ENCODE measurements at regions not wholly inside any gene's neighbourhood (a gene's known extent, or its start where the extent isn't known, plus 50 kb on each side); places are given as distances from the start of the nearest gene placed in this dataset.

GRCh38 chr6:163857421-163857820 is 442.9 kb downstream of the QKI start:
- TF ChIP-seq ARID5B (CRISPR knock-in tag; IDR thresholded peaks at IDR 0.05) = no peak
- TF ChIP-seq ZNF329 (CRISPR knock-in tag; IDR thresholded peaks at IDR 0.05; ENCODE audit: low read depth) = no peak
- TF ChIP-seq RFX3 (CRISPR knock-in tag; IDR thresholded peaks at IDR 0.05) = no peak
- TF ChIP-seq ATRX (CRISPR knock-in tag; IDR thresholded peaks at IDR 0.05; ENCODE audit: borderline replicate concordance) = no peak
- no peak for TF ChIP-seq ZNF253 (CRISPR knock-in tag; IDR thresholded peaks at IDR 0.05; ENCODE audit: borderline replicate concordance)
- TF ChIP-seq MYPOP (CRISPR knock-in tag; IDR thresholded peaks at IDR 0.05) = no peak
- no peak for TF ChIP-seq ZNF567 (CRISPR knock-in tag; IDR thresholded peaks at IDR 0.05; ENCODE audit: borderline replicate concordance)
- TF ChIP-seq SP4 (CRISPR knock-in tag; IDR thresholded peaks at IDR 0.05) = no peak
- TF ChIP-seq DPF2 (CRISPR knock-in tag; IDR thresholded peaks at IDR 0.05; ENCODE audit: borderline replicate concordance, low read depth) = no peak
- TF ChIP-seq NR3C1 (CRISPR knock-in tag; IDR thresholded peaks at IDR 0.05) = no peak
- no peak for TF ChIP-seq MIXL1 (CRISPR knock-in tag; IDR thresholded peaks at IDR 0.05)
- TF ChIP-seq PAXIP1 (CRISPR knock-in tag; conservative IDR thresholded peaks at IDR 0.05) = no peak
- no peak for TF ChIP-seq TAF1 (CRISPR knock-in tag; IDR thresholded peaks at IDR 0.05)
- TF ChIP-seq ZNF577 (CRISPR knock-in tag; IDR thresholded peaks at IDR 0.05; ENCODE audit: borderline replicate concordance, low read depth) = no peak
- no peak for TF ChIP-seq TEAD3 (CRISPR knock-in tag; optimal IDR thresholded peaks at IDR 0.05; ENCODE audit: borderline replicate concordance)
- ChIA-PET CTCF (ENCODE audit: low intra/inter-chr PET ratio, low total read pairs) (no interaction called here), POLR2A (no interaction called here)
- Histone ChIP-seq H3K9me3 (ENCODE audit: low read length) (peaks cover 10% of the 10 kb centered on the region; the same call in 1 of the 2 replicates), H3K36me3 (replicated peaks in 1 of 2; ENCODE audit: control insufficient read depth in 1 of 2, insufficient read depth in 2 of 2, low read length in 2 of 2) (no peaks in the 10 kb centered on the region), H3K4me2 (ENCODE audit: low read depth, low read length) (no peak overlapping the region), H3K27ac (ENCODE audit: extremely low read length, insufficient read depth, low read length) (no peak overlapping the region), H4K20me1 (ENCODE audit: insufficient read depth, low read length) (no peaks in the 10 kb centered on the region), H3K4me1 (ENCODE audit: insufficient read depth, low read length) (no peaks in the 10 kb centered on the region), H3K27me3 (ENCODE audit: control insufficient read depth in 1 of 2, insufficient read depth in 2 of 2, low read length in 2 of 2) (peaks cover 0 to 8% of the 10 kb centered on the region in 2 experiments; a peak in 2 of 5 replicates), H2AFZ (ENCODE audit: low read length) (no peak overlapping the region), H3K79me2 (ENCODE audit: insufficient read depth, low read length) (no peaks in the 10 kb centered on the region), H3K9ac (ENCODE audit: insufficient read depth, low read depth, low read length) (no peak overlapping the region), H3K4me3 (replicated peaks in 1 of 3; ENCODE audit: insufficient read depth in 1 of 3, low read depth in 2 of 3, low read length in 3 of 3) (no peak overlapping the region)
- intact Hi-C loops (cut with micrococcal nuclease; ENCODE audit: unreplicated experiment) (no loop called here), in situ Hi-C loops (cut with HindIII; ENCODE audit: extremely low pct_ligation_motif_present, low pct_unique_long_range_greater_than_20kb) (no loop called here)
- DNase-seq (ENCODE audit: low spot score) (no peak), ATAC-seq (no peak), FAIRE-seq (no peak)
- BruUV-seq (replicated peaks) = no TSS peak
- 0% methylated on average over 2 of the region's 2 CpGs for WGBS (ENCODE audit: low lambda C conversion rate)

All from HepG2 (cell line).